ENCODE measurements at regions not wholly inside any gene's neighbourhood (a gene's known extent, or its start where the extent isn't known, plus 50 kb on each side); places are given as distances from the start of the nearest gene placed in this dataset.

DNA sequence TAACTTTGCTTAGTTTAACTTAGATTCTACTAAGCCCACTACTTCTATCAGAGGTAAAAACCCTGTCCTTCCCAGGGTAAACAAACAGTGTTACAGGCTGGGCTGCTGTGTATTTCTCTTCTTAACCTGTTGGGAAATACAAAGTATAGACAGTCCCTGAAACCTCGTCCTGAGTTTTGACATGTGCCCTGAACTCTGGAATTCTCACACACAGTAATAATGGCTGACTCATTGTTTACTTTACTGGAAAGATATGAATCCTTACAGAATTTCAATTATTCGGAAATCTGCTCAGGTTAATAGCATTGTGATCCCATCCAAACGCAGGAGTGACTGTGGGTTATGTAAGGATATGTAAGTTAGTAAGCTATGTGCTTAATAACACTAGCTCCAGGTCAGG, 199.1 kb downstream of the TMEM114 start:
- TF ChIP-seq, protein P1, sequence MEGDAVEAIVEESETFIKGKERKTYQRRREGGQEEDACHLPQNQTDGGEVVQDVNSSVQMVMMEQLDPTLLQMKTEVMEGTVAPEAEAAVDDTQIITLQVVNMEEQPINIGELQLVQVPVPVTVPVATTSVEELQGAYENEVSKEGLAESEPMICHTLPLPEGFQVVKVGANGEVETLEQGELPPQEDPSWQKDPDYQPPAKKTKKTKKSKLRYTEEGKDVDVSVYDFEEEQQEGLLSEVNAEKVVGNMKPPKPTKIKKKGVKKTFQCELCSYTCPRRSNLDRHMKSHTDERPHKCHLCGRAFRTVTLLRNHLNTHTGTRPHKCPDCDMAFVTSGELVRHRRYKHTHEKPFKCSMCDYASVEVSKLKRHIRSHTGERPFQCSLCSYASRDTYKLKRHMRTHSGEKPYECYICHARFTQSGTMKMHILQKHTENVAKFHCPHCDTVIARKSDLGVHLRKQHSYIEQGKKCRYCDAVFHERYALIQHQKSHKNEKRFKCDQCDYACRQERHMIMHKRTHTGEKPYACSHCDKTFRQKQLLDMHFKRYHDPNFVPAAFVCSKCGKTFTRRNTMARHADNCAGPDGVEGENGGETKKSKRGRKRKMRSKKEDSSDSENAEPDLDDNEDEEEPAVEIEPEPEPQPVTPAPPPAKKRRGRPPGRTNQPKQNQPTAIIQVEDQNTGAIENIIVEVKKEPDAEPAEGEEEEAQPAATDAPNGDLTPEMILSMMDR (IDR thresholded peaks at IDR 0.05; ENCODE audit: control insufficient read depth, insufficient read depth, low read depth, low read length, missing control alignments), result no peak
- H3K4me3 ChIP-seq (ENCODE audit: control insufficient read depth, low read depth, low read length), result no peak overlapping the region
- DNase-seq (ENCODE audit: low read depth), result no peak

DNA sequence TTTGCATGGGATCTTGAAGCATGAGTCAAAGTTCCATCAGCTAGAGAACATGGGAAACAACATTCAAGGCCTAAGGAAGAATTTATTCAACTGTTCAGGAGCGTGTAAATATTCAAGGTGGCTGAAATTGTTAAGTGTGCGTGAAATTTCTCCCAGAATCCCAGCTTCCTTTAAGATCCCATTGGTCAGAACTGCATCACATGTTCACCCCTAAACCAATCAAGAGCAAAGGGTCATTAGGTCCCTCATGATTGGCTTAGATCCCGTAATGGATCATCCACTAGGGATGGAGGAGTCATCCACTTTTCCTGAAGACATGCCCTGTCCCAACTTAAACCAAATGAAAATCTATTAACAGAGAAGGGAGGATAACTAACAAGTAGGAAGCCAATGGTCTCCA, 201.6 kb downstream of the TMEM114 start:
- TF ChIP-seq, protein P1 (IDR thresholded peaks at IDR 0.05; ENCODE audit: control insufficient read depth, insufficient read depth, low read depth, low read length, missing control alignments), result no peak
- no peak overlapping the region for H3K4me3 ChIP-seq (ENCODE audit: control insufficient read depth, low read depth, low read length)
- no peak for DNase-seq (ENCODE audit: low read depth)

DNA sequence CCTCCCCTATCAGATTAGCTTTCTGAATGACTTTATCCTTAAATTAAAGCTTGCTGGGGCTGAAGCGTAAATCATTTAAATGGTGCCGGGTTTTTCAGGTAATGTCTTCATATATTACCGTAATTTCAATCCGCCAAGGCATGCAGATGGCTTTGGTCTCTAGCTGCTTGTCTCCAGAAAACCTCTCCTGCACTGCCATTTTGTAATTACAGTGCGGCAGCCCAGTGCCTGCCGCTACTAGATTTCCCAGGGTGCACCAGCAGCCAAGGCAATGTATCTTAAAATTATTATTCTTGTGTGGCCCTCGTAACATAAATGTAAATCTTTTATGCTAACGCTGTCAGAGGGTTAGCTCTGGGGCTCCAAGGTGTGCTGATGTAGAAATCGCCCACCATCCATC, 208.5 kb downstream of the TMEM114 start:
- TF ChIP-seq, protein P1 (IDR thresholded peaks at IDR 0.05; ENCODE audit: control insufficient read depth, insufficient read depth, low read depth, low read length, missing control alignments), result no peak
- no peak overlapping the region for H3K4me3 ChIP-seq (ENCODE audit: control insufficient read depth, low read depth, low read length)
- DNase-seq (ENCODE audit: low read depth), result no peak

DNA sequence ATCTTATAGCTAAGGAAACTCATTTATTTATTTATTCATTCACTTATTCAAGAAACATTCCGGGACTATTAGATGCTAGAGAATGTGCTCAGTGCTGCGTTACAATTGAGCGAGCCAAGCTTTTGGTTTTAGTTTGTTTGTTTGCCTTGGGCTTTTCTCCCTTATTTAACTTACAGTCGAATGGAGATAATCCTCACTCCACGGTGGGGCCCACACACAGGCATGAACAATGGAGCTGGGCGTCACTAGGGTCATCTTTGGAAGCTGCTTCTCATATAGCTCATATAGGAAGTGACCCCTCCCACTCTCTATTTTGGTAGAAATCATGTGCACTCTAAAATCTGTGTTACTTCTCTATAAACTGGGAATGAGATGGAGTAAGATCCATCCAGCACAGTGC, 210.0 kb downstream of the TMEM114 start:
- no peak for DNase-seq (ENCODE audit: low read depth)
- TF ChIP-seq, protein P1 (IDR thresholded peaks at IDR 0.05; ENCODE audit: control insufficient read depth, insufficient read depth, low read depth, low read length, missing control alignments), result no peak
- no peak overlapping the region for H3K4me3 ChIP-seq (ENCODE audit: control insufficient read depth, low read depth, low read length)

DNA sequence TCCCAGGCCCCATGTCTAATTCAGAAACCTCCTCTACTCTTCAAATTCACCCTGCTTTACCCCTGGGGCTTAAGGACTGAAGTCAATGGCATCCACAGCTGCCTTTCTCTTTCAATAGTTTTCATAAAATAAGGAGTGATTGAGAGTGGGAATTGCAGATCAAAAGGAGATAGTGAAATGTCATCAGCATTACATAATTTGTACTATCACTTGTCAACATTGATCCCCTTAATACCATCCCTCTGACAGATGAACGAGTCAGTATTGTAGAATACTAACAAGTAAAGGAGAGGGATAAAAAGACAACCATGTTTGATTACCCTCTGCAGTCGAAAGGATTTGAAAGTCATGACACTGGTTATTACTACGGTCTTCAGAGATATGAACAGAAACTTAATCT, 212.4 kb downstream of the TMEM114 start:
- DNase-seq (ENCODE audit: low read depth), result no peak
- H3K4me3 ChIP-seq (ENCODE audit: control insufficient read depth, low read depth, low read length), result no peak overlapping the region
- TF ChIP-seq, protein P1 (IDR thresholded peaks at IDR 0.05; ENCODE audit: control insufficient read depth, insufficient read depth, low read depth, low read length, missing control alignments), result no peak

DNA sequence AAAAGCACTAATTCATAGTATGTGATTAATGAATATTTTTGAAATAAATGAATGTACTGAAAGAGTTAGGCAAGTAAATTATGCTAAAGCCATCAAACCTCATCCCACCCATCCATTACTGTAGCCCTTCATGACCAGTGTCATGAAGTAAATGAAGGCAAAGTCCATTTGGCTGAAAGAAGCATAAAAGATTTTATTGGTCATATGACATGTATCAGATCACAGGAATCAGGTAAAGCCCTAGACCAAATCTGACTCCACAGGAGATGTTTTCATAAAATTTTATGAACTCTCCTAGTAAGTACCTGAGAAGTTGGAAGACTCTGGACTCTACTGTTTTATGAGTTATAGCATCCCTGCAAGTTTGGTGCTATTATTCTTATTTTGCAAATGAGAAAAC, 213.5 kb downstream of the TMEM114 start:
- TF ChIP-seq, protein P1 (IDR thresholded peaks at IDR 0.05; ENCODE audit: control insufficient read depth, insufficient read depth, low read depth, low read length, missing control alignments), result no peak
- no peak overlapping the region for H3K4me3 ChIP-seq (ENCODE audit: control insufficient read depth, low read depth, low read length)
- DNase-seq (ENCODE audit: low read depth), result no peak

DNA sequence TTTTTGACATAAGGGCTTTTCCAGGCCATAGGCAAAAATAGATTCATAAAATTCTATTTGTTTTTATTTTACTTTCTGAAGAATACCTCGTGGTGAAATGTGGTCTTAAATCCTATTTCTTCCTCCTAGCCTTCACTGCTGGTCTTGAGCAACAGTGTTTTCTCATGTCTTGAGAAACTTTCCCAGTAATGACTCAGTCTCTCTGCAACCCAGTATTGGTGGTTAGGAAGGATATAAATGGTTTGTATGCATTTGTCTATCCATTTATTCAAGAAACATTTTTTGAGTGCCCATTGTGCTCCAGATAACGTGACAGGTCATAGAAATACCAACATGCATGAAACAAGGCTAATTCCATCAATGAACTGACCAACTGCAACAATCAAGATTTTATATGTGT, 213.9 kb downstream of the TMEM114 start:
- no peak for DNase-seq (ENCODE audit: low read depth)
- no peak overlapping the region for H3K4me3 ChIP-seq (ENCODE audit: control insufficient read depth, low read depth, low read length)
- TF ChIP-seq, protein P1 (IDR thresholded peaks at IDR 0.05; ENCODE audit: control insufficient read depth, insufficient read depth, low read depth, low read length, missing control alignments), result no peak
